Lower leg skin (tissue), 3 donors: ENCODE measurements at regions not wholly inside any gene's neighbourhood (a gene's known extent, or its start where the extent isn't known, plus 50 kb on each side); places are given as distances from the start of the nearest gene placed in this dataset.

Experiments
- CTCF ChIP-seq, 3 donors: fragments of 450-650 bp; IDR thresholded peaks; one replicate each; pipeline ENCODE4 v1.5.1; 2016; ENCODE audit warnings: antibody characterized with exemption in 3 of 3, mild to moderate bottlenecking in 3 of 3, moderate library complexity in 2 of 3
- POLR2A ChIP-seq, 2 donors: fragments of 450-650 bp; IDR thresholded peaks; one replicate each; pipeline ENCODE4 v1.6.1; 2016 to 2017; ENCODE audit warnings: antibody characterized with exemption in 2 of 2, mild to moderate bottlenecking in 1 of 2, moderate library complexity in 1 of 2

GRCh38 chr13:109368230-109368629 lies 418.2 kb downstream of the IRS2 start:
- no peak for TF ChIP-seq CTCF (IDR thresholded peaks at IDR 0.05)
- TF ChIP-seq POLR2A (IDR thresholded peaks at IDR 0.05): no peak
